Caco-2 (cell line): ENCODE measurements at regions not wholly inside any gene's neighbourhood (a gene's known extent, or its start where the extent isn't known, plus 50 kb on each side); places are given as distances from the start of the nearest gene placed in this dataset.

Experiments
- BruUV-seq: library from RNA; stranded (reverse); fragments of 400-500 nt; replicated peaks from 2 replicates; lab custom pipeline; 2021; lab: Mats Ljungman, UMichigan
- CTCF ChIA-PET: fragments of 300-600 bp; sonication (Branson Sonifier 250); formaldehyde crosslinking; loops from one replicate; lab custom pipeline; 2022; ENCODE audit warnings: antibody characterized with exemption; lab: Charles Lee
- POLR2A ChIA-PET: fragments of 300-600 bp; sonication (Branson Sonifier 250); formaldehyde crosslinking; loops from one replicate; lab custom pipeline; 2022; ENCODE audit warnings: antibody characterized with exemption; lab: Charles Lee
- DNase-seq, 2 experiments: peaks; one replicate each; pipeline versions ENCODE4 v3.0.0 to v3.0.0-alpha.2; 2020 to 2022
- H3K27me3 ChIP-seq: replicated peaks from 2 replicates; pipeline ENCODE4 v1.6.0; 2011; ENCODE audit warnings: low read length; ENCODE audit not compliant: control insufficient read depth, insufficient read depth
- H3K36me3 ChIP-seq: 2 replicates; pipeline ENCODE4 v1.5.1; 2011; ENCODE audit warnings: low read length; ENCODE audit not compliant: control insufficient read depth, insufficient read depth
- H3K4me1 ChIP-seq: fragments of 250-450 bp; sonication (Bioruptor Pico); 2 replicates; pipeline ENCODE4 v1.5.1; 2020; ENCODE audit warnings: mild to moderate bottlenecking
- H3K4me3 ChIP-seq: 2 replicates; pipeline ENCODE4 v1.5.1; 2011; ENCODE audit warnings: low read depth, mild to moderate bottlenecking, control low read depth, low read length
- H3K9me3 ChIP-seq: fragments of 250-450 bp; sonication (Bioruptor Pico); 2 replicates; pipeline ENCODE4 v1.5.1; 2020; ENCODE audit warnings: mild to moderate bottlenecking, moderate library complexity
- H3K27ac Mint-ChIP-seq: one replicate; pipeline ENCODE4 v1.8.0; 2022; ENCODE audit warnings: mixed read lengths; ENCODE audit not compliant: unreplicated experiment
- H3K27me3 Mint-ChIP-seq: one replicate; pipeline ENCODE4 v1.8.0; 2022; ENCODE audit warnings: mixed read lengths; ENCODE audit not compliant: insufficient read depth, unreplicated experiment
- H3K36me3 Mint-ChIP-seq: one replicate; pipeline ENCODE4 v1.8.0; 2022; ENCODE audit warnings: mild to moderate bottlenecking, mixed read lengths; ENCODE audit not compliant: insufficient read depth, unreplicated experiment
- H3K4me1 Mint-ChIP-seq: one replicate; pipeline ENCODE4 v1.8.0; 2022; ENCODE audit warnings: low read depth, mixed read lengths; ENCODE audit not compliant: unreplicated experiment
- H3K4me3 Mint-ChIP-seq: one replicate; pipeline ENCODE4 v1.8.0; 2022; ENCODE audit warnings: mild to moderate bottlenecking, moderate library complexity, mixed read lengths; ENCODE audit not compliant: unreplicated experiment
- H3K9me3 Mint-ChIP-seq: one replicate; pipeline ENCODE4 v1.8.0; 2022; ENCODE audit warnings: mixed read lengths; ENCODE audit not compliant: unreplicated experiment
- intact Hi-C: fragments of 100-400 bp; cut with micrococcal nuclease; formaldehyde crosslinking; loops from one replicate; pipeline ENCODE4 v1.10.0; 2022; ENCODE audit not compliant: unreplicated experiment
- TF ChIP-seq, protein P1 (sequence below), 2 experiments: fragments of 200-600 bp in 1 of 2; IDR thresholded peaks; 1 replicate in 1 of 2; 2 replicates in 1 of 2; pipeline versions ENCODE4 v1.5.1 to v1.8.0; 2011 to 2022; ENCODE audit warnings: antibody characterized with exemption in 1 of 2, control low read depth in 1 of 2, inconsistent platforms in 1 of 2, low read depth in 1 of 2, low read length in 1 of 2, mild to moderate bottlenecking in 1 of 2, moderate library complexity in 1 of 2; ENCODE audit not compliant: insufficient read depth in 1 of 2, severe bottlenecking in 1 of 2, unreplicated experiment in 1 of 2

DNA sequence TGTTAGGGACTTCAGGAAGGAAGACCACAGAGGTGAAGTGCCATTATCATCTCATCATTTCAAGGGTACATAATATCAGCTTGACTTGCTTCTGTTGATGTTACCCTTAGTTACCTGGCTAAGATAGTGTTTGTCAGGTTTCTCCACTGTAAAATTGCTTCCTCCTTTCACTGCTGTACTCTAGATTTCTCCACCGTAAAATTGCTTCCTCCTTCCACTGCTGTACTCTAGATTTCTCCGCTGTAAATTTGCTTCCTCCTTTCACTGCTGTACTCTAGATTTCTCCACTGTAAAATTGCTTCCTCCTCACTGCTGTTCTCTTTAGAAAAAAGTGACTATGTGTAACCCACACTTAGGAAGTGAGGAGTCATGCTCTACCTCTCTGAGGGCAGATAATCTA, 1460.3 kb downstream of the SUCLG1 start:
- Mint-ChIP-seq H3K27ac (no peak overlapping the region), H3K4me3 (no peak overlapping the region), H3K27me3 (no peaks in the 10 kb centered on the region), H3K4me1 (peaks cover 4% of the 10 kb centered on the region), H3K36me3 (no peaks in the 10 kb centered on the region), H3K9me3 (no peaks in the 10 kb centered on the region)
- POLR2A ChIA-PET: no interaction called here
- CTCF ChIA-PET: interaction anchor here (0.7 kb wide), 1 partner anchor 237 kb away, joined by 3 read pairs; no protein-coding TSS in a partner anchor
- TF ChIP-seq, protein P1, sequence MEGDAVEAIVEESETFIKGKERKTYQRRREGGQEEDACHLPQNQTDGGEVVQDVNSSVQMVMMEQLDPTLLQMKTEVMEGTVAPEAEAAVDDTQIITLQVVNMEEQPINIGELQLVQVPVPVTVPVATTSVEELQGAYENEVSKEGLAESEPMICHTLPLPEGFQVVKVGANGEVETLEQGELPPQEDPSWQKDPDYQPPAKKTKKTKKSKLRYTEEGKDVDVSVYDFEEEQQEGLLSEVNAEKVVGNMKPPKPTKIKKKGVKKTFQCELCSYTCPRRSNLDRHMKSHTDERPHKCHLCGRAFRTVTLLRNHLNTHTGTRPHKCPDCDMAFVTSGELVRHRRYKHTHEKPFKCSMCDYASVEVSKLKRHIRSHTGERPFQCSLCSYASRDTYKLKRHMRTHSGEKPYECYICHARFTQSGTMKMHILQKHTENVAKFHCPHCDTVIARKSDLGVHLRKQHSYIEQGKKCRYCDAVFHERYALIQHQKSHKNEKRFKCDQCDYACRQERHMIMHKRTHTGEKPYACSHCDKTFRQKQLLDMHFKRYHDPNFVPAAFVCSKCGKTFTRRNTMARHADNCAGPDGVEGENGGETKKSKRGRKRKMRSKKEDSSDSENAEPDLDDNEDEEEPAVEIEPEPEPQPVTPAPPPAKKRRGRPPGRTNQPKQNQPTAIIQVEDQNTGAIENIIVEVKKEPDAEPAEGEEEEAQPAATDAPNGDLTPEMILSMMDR (IDR thresholded peaks at IDR 0.05; ENCODE audit: insufficient read depth in 1 of 2, low read depth in 1 of 2, low read length in 1 of 2, severe bottlenecking in 1 of 2, unreplicated experiment in 1 of 2): no peak
- intact Hi-C loops: loop anchor here (10.0 kb wide), 1 partner anchor 106 kb away; no protein-coding TSS in a partner anchor
- Histone ChIP-seq H3K27me3 (no peaks in the 10 kb centered on the region; the same call in 1 of the 2 replicates), H3K36me3 (no peaks in the 10 kb centered on the region), H3K4me3 (no peak overlapping the region), H3K4me1 (peaks cover 4% of the 10 kb centered on the region), H3K9me3 (no peaks in the 10 kb centered on the region)
- DNase-seq: no peak
- no TSS peak for BruUV-seq

DNA sequence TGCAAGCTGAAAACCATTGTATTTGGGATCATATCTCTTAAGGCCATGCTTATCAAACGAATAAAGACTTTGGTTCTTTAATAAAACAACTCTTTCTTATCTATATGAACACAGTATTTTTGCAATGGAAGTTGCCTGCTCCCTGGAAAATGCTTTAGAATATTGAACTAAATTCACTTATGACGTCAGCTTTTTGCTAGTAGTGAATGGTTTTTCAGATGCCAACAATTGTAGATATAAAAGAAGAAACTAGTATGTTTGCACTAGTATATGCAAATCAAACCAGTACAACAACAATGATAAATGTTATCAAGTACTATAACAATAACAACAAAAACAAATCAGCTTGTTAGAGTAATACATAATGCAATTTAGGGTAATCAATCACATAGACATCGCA, 1462.9 kb downstream of the SUCLG1 start:
- Histone ChIP-seq H3K36me3 (no peaks in the 10 kb centered on the region), H3K9me3 (no peaks in the 10 kb centered on the region), H3K27me3 (no peaks in the 10 kb centered on the region; the same call in 1 of the 2 replicates), H3K4me3 (no peak overlapping the region), H3K4me1 (peaks cover 15% of the 10 kb centered on the region)
- H3K4me3 Mint-ChIP-seq: no peak overlapping the region
- ChIA-PET CTCF (no interaction called here), POLR2A (no interaction called here)
- intact Hi-C loops: loop anchor here (10.0 kb wide), 1 partner anchor 109 kb away; no protein-coding TSS in a partner anchor
- no TSS peak for BruUV-seq
- H3K4me1 Mint-ChIP-seq: peaks cover 14% of the 10 kb centered on the region
- no peak overlapping the region for H3K27ac Mint-ChIP-seq
- no peaks in the 10 kb centered on the region for H3K9me3 Mint-ChIP-seq
- TF ChIP-seq, protein P1 (IDR thresholded peaks at IDR 0.05; ENCODE audit: insufficient read depth in 1 of 2, low read depth in 1 of 2, low read length in 1 of 2, severe bottlenecking in 1 of 2, unreplicated experiment in 1 of 2): no peak
- no peak for DNase-seq
- no peaks in the 10 kb centered on the region for H3K36me3 Mint-ChIP-seq
- no peaks in the 10 kb centered on the region for H3K27me3 Mint-ChIP-seq

DNA sequence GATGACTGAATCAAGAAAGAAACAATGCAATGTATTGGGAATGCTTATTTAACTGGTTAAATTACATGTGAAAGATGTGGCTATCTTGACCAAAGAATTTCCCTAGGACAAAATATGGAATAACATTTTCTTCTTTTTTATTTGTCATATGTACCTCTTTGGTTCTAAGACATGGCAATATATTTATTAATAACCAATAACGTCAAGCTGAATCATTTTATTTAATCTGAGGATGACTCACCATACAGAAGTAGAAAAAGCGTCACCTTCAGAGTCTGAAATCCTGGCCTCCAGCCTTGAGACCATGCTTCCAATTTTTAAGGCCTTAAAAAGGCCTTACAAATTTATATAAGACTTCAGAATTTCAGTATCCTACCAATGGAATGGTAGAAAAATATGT, 1464.9 kb downstream of the SUCLG1 start:
- H3K27me3 ChIP-seq: no peaks in the 10 kb centered on the region
- no peaks in the 10 kb centered on the region for H3K36me3 ChIP-seq
- H3K4me1 Mint-ChIP-seq: peaks cover 14% of the 10 kb centered on the region
- no peaks in the 10 kb centered on the region for H3K36me3 Mint-ChIP-seq
- peaks cover 15% of the 10 kb centered on the region for H3K4me1 ChIP-seq
- H3K9me3 ChIP-seq: no peaks in the 10 kb centered on the region
- BruUV-seq: no TSS peak
- intact Hi-C loops: loop anchor here (10.0 kb wide), 1 partner anchor 111 kb away; no protein-coding TSS in a partner anchor
- H3K27me3 Mint-ChIP-seq: no peaks in the 10 kb centered on the region
- CTCF ChIA-PET: no interaction called here
- no peaks in the 10 kb centered on the region for H3K9me3 Mint-ChIP-seq
- TF ChIP-seq, protein P1 (IDR thresholded peaks at IDR 0.05; ENCODE audit: insufficient read depth in 1 of 2, low read depth in 1 of 2, low read length in 1 of 2, severe bottlenecking in 1 of 2, unreplicated experiment in 1 of 2): no peak
- no peak for DNase-seq
- H3K27ac Mint-ChIP-seq: no peak overlapping the region
- H3K4me3 ChIP-seq: no peak overlapping the region
- POLR2A ChIA-PET: no interaction called here
- H3K4me3 Mint-ChIP-seq: no peak overlapping the region
